Fibroblast of lung (primary cell): ENCODE measurements at regions not wholly inside any gene's neighbourhood (a gene's known extent, or its start where the extent isn't known, plus 50 kb on each side); places are given as distances from the start of the nearest gene placed in this dataset.

Experiments used
- CTCF ChIP-seq, 2 donors: IDR thresholded peaks in 1 of 2; conservative IDR thresholded peaks in 1 of 2; 1 replicate in 1 of 2; 2 replicates in 1 of 2; pipeline ENCODE4 v1.5.1; 2011 to 2012; ENCODE audit warnings: low read length in 2 of 2, control low read depth in 1 of 2, inconsistent platforms in 1 of 2, low read depth in 1 of 2, mild to moderate bottlenecking in 1 of 2
- EZH2 ChIP-seq: IDR thresholded peaks from 2 replicates; pipeline ENCODE4 v1.5.1; 2012; ENCODE audit warnings: low read length, control low read depth, mild to moderate bottlenecking; ENCODE audit errors: missing control alignments

- no peak for TF ChIP-seq EZH2
- TF ChIP-seq CTCF (conservative IDR thresholded peaks at IDR 0.05 in 1 of 2, IDR thresholded peaks at IDR 0.05 in 1 of 2; ENCODE audit: low read depth in 1 of 2, low read length in 2 of 2), result no peak
Measured at GRCh38 chr1:232551386-232551785, 78.5 kb downstream of the SIPA1L2 start.
